ENCODE measurements at regions not wholly inside any gene's neighbourhood (a gene's known extent, or its start where the extent isn't known, plus 50 kb on each side); places are given as distances from the start of the nearest gene placed in this dataset.
"Not testable (repeated sequence)": the region's sequence is repeated elsewhere in the genome, so short reads cannot be mapped to it uniquely, and the experiment has no call there.

DNA sequence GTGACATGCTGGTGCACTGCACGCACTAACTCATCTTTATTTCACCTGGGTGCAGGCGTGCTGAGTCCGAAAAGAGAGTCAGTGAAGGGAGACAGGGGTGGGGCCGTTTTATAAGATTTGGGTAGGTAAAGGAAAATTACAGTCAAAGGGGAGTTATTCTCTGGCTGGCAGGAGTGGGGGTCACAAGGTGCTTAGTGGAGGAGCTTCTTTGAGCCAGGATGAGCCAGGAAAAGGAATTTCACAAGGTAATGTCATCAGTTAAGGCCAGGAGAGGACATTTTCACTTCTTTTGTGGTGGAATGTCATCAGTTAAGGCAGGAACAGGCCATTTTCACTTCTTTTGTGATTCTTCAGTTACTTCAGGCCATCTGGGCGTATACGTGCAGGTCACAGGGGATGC is 1734.9 kb downstream of the SLITRK5 start:
- not testable (repeated sequence) for DNase-seq

DNA sequence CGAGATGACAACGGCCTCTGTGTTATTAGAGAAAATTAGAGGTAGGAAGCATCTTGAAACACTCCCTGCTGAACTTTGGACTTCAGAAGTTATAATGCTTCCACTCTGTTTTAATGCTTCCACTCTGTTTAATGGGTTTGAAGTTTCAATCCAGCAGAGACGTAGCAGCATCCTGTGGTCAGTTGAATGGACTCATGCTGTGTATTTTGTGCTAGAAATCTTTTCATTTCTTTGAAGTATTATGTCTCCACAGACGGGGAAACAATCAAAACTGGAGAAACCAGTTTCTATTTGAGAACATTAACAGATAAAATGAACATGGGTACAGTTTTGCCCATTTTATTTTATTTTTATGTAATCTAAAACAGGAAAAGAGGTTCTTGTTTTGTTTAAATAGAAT is 1736.2 kb downstream of the SLITRK5 start:
- DNase-seq = no peak

DNA sequence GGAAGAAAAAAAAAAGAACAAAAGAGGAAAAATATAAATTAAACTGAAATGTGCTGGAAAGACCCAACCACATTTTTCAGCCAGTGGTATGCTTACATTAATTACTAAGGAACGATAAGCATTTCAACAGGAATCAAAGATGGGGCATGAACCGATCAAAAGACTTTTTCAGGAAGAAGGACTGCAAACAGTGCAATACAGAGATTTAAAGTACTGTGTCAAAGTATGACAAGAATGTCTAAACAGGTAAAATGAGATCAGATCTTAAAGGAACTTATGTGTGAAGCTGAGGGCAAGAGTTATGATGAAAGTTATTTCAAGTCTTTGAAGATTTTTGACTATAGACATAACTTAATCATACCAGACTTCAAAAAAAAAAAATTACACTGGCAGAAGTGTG is 1761.8 kb downstream of the SLITRK5 start:
- no peak for DNase-seq

DNA sequence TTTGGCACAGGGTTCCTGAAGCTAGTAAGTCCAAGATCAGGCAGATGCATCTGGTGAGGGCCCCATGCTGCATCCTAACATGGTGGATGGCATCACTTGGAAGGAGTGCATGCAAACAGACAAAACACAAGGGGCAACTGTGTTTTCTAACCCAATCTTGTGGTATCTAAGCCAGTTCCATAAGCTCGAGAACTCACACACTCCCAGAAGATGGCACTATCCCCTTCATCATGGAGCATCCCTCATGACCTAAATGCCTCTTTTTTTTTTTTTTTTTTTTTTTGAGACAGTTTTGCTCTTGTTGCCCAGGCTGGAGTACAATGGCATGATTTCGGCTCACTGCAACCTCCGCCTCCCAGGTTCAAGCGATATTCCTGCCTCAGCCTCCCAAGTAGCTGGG is 1763.5 kb downstream of the SLITRK5 start:
- not testable (repeated sequence) for DNase-seq

DNA sequence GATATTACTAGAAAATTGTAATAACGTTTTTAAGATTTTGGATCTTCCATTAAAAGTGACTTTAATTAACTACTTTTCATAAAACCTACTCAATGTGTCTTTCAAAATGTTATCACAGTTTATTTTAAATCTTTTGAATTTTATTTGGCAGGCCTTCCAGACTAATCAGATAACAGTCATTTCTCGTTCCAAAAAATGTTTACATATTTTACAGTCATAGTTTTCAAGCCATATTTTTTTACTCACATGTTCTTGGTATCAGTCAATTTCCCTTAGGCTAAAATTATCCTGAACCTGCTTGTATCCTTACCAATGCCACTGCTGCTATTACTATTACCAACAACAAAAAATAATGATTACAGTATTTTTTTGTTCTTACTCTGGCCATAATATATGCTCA is 1783.5 kb downstream of the SLITRK5 start:
- DNase-seq = no peak

DNA sequence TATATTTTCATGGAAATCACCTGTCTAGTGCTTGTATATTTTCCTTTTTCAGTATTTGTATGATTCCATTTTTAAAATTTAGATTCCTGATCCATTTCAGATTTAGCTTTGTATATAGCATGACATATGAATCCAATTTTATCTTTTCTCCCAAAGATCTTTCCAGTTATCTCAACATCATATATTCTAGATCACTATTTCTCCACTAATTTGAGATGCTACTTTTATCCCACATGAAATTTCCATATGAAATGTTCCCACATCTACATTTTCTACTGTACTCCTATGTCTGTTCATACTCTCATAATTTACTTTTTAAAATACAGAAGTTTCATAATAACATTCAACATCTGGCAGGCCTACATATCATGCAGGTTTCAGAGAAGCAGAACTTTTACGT is 1784.1 kb downstream of the SLITRK5 start:
- DNase-seq = no peak

DNA sequence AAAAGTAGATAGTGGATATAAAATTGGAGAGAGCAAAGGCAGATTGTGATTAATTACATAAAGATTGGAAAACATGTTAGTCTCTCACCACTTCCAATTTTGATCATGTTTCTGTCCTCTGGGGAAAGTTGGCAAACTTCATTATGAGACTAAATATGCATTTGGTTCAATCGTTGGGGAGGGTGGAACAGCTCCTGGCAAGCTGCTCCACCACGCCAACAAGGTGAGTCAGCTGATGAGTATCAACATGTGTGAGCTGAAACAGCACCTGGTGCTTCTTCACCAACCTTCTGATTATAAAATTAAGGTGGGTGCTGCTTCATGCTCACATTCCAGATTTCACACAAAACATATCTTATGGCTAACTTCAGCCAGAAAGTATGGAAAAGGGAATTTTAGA is 1784.6 kb downstream of the SLITRK5 start:
- no peak for DNase-seq

DNA sequence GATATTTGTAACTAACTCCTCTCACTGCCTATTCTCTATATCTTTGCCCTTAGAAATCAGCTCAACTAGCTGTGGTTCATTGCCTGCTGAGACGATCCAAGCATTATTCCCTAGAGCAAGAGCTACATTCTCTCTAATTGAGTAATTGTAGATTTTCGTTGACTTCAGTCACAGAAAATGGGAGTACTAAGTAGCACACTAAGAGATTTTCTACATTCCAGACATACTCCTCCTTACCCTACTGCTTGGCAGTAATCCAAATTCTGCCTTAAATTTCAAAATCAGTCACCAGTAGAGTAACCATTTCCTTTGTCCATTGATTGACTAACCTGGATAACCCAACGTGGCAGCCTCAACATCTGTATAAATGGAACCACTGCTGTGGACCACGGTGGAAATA is 1786.8 kb downstream of the SLITRK5 start:
- DNase-seq = no peak

DNA sequence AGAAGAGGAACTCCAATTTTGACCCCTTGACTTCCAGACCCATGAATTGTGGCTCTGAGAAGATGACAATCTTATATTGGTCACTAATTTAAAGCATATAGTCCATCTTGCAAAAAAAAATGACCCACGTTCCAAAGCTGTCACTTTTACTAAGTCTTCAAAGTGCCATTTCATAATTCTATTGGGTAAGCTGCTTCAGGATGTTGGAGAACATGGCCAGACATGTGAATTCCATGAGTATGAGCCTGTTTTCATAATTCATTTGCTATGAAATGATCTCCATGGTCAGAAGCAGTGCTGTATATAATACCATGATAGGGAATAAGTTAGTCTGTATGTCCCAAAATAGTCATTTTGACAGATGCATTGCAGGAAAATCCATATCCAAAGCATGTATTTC is 1787.3 kb downstream of the SLITRK5 start:
- DNase-seq = no peak

DNA sequence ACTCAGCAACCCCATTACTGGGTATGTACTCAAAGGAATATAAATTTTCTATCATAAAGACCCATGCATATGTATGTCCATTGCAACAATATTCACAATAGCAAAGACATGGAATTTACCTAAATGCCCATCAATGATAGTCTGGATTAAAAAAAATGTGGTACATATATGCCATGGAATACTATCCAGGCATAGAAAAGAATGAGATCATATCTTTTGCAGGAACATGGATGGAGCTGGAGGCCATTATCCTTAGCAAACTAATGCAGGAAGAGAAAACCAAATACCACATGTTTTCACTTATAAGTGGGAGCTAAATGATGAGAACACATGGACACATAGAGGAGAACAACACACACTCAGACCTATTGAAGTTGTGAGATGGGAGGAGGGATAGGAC is 1789.7 kb downstream of the SLITRK5 start:
- not testable (repeated sequence) for DNase-seq

DNA sequence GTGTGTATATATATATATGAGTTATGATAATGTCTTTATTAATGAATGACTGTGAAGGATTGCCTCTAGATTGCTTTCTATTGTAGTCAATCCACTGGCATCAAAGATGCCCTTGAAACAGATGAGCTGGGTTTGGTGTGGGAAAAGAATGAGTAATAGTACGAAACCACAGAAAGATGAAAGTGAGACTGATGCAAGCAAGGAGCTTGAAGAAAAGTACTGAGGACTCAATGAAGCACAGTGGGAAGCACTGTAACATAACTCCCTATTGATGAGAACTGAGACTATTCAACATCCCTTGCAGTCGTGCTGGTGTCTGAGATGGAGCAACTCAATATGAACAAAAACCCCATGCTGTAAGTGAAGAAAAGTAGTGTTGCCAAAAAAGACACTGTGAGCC is 1794.2 kb downstream of the SLITRK5 start:
- DNase-seq = no peak

DNA sequence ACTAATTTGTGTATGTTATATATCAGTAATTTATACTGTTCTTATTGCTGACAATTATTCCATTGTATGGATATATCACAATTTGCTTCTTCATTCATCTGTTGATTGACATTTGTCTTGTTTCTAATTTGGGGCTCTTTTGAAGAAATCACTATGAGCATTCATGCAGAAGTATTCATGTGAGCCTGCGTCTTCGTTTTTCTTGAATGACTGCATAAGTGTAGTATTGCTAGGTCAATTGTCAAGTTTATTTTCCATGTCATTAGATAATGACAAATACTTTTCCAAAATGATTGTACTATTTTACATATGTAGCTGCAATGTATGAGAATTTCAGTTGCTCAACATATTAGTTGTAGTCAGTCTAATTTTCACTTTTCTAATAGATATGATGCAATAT is 1796.9 kb downstream of the SLITRK5 start:
- DNase-seq = no peak

DNA sequence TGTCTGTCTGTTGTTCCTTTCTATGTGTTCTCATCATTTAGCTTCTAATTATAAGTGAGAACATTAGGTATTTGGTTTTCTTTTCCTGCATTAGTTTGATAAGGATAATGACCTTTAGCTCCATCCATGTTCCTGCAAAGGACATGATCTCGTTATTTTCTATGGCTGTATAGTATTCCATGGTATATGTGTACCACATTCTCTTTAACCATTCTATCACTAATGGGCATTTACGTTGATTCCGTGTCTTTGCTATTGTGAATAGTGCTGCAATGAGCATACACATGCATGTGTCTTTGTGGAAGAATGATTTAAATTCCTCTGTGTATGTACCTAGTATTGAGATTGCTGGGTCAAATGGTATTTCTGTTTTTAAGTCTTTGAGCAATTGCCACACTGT is 1799.7 kb downstream of the SLITRK5 start:
- DNase-seq = no peak

DNA sequence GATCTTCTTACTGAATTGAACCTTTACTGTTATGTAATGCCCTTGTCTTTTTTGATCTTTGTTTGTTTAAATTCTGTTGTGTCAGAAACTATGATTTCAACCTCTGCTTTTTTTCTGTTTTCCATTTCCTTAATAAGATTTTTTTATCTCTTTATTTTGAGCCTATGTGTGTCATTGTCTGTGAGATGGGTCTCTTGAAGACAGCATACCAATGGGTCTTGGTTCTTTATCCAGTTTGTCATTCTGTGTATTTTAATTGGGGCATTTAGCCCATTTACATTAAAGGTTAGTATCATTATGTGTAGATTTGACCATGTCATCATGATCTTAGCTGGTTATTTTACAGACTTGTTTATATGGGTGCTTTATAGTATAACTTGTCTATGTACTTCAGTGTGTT is 1803.3 kb downstream of the SLITRK5 start:
- no peak for DNase-seq

DNA sequence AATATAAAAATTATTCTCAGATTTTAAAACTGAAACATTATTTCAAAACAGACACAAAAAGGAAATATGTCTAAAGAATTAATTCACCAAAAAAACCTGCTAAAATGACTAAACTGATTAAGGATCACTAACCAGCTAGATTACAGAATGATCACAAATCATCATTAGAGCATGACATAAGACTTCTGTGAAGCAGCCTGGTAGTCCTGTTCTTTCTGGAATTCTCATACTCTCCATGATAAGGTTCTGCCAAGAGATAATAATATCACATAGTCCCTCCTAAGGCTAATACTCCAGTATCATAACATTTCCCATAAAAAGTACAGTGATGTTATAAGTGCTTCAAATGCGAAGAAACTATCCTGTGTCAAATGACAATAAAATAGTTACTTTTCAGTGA is 1814.9 kb downstream of the SLITRK5 start:
- no peak for DNase-seq

DNA sequence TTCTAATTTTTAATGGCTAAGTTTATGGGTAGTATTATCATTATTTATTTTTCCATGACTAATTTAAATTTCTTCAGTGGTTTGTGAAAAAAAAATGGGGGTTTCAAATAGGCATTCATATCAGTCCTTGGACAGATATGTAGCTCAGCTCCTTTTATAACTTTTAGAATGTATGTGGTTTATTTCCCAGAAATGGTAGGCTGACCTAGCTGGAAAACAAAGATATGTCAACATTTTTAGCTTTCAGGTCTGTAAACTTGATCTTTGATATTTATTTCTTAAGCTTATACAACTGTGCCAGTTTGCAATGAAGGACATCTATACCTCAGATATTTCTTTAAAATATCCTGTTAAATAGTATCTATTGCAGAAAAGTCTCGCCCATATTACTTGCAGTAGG is 1815.5 kb downstream of the SLITRK5 start:
- no peak for DNase-seq

DNA sequence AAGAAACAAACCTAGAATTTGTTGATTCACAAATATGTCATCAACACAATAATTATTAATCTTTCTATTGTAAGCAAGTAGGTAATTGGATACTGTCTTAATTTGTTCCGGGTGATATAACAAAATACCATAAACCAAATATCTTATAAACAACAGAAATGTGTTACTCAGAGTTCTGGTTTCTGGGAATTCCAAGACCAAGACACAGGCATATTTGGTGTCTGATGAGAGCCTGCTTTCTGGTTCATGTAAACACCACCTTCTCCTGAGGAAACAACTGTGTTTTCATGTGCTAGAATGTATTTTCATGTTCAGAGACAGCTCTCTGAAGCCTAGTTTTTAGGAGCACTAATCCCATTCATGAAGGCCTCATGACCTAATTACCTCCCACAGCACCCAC is 1819.5 kb downstream of the SLITRK5 start:
- no peak for DNase-seq

DNA sequence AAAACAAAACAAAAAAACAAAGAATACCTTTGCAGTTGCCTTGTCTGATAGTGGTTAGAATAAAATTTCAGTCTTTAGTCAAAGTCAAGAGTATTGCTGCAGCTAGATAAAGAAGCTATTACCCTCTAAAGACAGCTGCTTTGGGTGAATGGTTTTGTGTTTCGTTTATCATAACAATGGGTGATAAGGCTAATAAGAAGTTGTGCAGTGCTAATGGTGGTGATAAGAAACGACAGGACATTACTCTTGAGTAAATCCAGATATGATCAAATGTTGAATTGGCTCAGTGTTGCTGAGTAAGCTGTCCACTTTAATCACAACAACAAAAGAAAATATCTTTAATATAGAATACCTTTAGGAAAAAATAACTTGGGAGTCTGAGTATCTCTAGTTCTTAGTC is 1825.3 kb downstream of the SLITRK5 start:
- no peak for DNase-seq

DNA sequence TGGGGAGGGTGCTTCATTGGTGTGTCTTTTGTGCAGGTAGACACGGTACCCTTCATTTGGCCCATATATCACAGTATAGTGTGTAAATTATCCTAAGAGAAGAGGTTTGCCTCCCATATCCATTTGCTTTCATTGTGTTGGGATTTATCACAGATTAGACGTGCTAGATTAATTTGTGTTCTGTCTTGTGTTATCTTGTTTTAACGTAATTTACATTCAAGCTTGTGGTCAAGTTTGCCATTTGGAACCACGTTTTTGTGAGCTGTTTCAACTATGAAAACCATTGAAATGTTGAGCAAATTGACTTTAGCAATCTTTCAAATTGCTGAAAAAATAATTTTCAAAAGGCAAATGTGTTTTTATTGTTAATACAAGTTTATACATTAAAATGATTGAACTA is 1826.5 kb downstream of the SLITRK5 start:
- no peak for DNase-seq

DNA sequence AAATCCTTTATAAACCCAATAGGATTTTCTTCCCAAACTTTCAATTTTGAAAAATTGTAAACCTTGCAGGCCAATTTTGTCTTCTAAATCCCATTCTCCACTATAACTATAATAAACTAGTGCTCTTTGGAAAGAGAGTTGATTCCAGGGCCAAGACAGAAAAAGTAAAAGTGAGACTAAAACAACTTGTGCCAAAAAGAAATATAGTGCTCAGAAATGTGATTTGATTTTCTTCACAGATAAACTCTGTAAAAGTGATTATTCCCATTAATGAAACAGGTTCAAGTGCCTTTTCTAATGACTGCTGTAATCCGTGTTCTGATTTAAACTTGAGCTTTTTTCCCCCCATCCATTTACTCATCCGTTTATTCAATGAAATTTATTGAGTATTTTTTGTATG is 1831.1 kb downstream of the SLITRK5 start:
- DNase-seq = no peak

DNA sequence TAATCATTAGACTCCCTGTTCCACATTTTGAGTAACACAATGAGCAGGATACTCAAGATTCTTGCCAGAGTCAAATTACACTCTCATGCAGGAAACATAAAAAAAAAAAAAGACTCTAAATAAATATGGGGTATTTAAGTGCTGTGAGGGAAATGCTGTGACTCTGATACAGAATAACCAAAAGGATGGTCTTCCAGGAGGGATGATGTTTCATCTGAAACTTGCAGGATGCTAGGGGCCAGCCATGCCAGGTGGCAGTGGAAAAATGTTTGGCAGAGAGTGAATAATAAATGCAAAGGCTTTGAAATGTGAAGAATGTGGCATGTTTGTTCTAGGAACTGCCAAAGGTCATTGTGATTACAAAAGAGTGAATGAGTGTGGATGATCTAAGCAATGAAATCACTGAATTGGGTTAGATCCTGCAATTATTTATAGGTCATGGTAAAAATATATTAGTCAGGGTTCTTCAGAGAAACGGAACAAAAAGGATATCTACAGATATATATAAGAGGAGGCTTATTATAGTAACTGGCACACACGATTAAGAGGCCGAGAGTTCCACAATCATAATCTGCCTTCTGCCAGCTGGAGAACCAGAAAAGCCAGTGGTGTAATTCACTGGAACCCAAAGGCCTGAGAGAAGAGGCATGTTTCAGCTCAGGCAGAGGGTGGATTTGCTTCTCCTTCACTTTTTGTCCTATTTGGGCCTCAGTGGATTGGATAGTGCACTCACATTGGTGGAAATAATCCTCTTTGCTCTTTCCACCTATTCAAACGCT is 1832.8 kb upstream of the MIR17HG start:
- DNase-seq = peak; percentile 8

DNA sequence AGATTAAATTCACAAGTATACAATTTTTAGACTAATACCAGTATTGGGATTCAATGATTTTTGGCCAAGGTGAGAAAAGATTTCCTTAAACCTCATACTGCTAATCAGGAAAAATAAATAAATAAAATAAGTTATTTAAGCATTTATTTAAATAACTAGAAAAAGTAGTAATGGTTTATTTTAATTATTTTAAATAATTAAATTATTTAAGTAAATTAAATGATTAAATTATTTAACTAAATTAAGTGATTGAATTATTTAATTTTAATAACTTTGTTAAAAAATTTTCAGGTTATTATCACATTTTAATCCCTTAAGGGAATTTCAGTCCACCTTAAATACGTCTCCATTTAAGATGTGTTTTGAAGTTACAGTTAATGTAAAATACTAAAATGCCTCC is 1831.5 kb upstream of the MIR17HG start:
- no peak for DNase-seq

DNA sequence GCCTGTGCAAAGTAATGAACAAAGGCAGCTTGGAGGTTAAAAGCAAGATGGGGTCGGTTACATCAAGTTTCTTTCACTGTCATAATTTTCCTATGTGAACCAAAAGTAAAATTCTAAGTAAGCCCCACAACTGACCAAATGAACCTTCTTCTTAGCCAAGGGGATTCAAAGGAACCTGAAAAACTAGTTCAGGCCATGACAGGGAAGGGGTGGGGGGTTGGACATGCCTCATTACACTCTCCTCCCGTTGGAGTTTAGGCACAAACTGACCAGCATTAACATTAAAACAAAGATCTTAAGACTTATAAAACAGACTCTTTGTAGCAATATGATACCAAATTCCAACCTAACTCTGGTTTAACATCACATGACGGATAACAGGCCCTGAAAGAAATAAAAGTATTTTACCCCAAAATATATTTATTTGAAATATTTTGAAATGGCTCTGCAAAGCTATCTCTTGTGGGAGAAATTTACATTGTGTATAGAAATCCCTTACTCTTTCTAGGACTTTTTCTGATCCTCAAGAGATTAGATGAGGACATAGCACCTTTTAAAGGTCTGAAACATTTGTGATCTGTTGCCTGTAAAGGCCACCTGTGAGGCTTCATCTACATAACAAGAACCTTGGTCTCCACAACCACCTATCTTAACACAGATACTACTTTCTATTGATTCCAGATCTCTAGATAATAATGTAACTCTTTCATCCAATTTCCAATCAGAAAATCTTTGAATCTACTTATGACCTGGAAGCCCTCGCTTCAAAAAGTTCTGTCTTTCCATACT is 1829.0 kb upstream of the MIR17HG start:
- no peak for DNase-seq

DNA sequence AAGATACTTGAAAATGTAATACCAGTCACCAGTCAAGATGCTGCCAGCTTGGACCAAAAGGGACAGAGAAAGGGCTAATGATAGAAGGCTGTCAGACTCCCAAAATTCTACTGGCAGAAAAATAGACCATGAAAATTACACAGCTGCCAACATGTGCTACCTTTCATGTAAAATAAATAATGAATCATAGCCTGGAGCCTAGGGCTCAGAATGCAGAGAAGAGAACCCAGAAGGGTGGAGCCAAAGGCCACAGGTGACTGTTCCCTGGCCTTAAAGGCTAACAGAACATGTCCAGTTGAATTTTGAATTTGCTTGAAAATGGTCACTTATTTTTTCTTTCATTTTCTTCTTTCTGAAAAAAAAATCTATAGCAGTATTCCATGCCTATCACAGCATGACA is 1827.0 kb upstream of the MIR17HG start:
- DNase-seq = no peak

DNA sequence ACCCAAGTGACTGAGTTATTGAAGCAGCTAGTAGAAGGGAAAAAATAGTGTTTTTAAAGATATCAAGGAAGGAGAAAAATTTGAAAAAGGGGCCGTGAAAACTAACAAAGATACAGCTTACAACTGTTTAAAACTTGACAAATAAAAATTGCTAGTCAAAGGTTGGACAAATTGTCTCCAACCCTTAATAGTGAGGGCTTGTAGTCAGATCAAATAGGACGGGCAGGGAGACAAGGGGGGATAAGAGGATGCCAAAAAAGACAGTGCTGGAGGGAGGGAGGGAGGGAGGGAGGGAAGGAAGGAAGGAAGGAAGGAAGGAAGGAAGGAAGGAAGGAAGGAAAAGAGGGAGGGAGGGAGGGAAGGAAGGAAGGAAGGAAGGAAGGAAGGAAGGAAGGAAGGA is 1825.8 kb upstream of the MIR17HG start:
- DNase-seq = not testable (repeated sequence)

All from COR-L47 (cell line).